NCI-H446 treated with DMSO at 0.1 percent for 48 hours (cell line): ENCODE measurements at regions not wholly inside any gene's neighbourhood (a gene's known extent, or its start where the extent isn't known, plus 50 kb on each side); places are given as distances from the start of the nearest gene placed in this dataset.

Experiments
- DNase-seq: peaks from one replicate; lab custom pipeline; 2025; lab: John Stamatoyannopoulos, UW

DNA sequence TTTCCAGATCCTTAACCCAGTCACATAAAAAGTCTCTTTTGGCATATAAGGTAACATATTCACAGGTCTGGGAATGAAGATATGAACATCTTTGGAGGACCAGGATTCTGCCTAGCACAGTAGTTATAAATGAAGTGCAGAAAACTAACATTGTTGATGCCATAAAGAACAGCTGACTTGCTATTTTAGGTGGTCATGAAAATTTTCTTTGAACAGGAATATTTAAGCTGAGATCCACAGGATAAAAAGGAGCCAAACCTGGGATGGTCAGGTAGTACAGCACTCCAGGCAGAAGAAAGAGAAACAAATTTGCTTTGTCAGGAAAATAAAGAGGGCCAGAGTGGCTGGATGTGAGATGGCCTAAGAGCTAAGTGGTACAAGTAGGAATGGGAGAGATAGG lies 80.0 kb downstream of the CENPW start:
- no peak for DNase-seq

DNA sequence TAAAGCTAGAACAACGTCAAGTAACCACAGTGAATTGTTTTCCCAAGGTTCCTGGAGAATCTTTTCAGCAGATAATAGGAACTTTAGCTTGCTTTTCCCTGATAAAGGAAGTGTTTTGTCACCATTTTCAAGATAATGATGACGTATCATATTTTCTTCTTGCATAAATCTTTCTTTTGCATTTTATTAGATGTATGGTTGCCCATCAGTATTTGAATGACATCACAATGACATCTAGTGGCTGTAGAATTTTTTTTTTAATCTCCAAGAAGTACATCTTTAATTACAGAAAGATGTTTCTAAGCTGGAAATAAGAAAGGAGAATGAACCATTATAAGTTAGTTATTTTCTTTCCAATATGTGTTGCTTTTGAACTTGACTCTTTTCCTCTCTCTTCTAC lies 83.0 kb downstream of the CENPW start:
- no peak for DNase-seq

DNA sequence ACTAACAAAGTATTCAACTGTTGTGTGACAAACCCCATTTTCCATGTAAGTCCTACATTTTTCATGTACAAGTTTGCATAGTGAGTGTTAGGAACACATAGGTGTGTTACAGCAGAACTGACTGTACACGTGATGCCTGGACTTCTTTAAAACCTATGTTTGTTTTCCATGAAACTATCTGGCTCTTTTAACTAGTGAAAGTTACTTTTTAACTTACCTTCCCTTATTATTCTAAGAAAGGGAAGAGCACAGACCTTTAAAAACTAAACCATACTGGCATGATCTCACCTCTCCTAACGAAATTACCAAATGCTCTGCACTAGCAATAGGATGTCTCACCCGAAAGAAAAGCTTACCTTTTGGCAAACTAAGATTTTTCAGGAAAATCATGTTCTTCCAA lies 87.8 kb downstream of the CENPW start:
- DNase-seq: no peak

DNA sequence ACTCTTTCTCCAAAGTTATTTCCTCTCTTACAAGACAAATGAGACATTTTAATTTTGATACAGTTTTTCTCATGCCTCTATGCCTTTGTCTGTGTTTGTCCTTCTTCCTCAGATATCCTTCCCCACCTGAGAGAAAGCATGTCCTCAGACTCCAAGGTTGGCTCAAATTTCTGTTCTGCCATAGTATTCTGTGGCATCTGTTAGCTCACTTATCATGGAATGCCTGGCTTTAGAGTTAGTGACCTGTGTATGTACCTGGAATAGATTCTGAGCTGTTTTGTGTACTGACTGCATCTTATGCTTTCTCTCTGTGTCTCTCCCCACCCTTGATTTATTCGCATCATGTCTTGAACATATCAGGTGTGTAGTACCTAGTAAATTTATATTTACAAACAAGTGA lies 90.0 kb downstream of the CENPW start:
- DNase-seq: no peak

- DNase-seq: no peak
These were observed 92.6 kb downstream of the CENPW start for GRCh38 chr6:126432564-126432963.

DNA sequence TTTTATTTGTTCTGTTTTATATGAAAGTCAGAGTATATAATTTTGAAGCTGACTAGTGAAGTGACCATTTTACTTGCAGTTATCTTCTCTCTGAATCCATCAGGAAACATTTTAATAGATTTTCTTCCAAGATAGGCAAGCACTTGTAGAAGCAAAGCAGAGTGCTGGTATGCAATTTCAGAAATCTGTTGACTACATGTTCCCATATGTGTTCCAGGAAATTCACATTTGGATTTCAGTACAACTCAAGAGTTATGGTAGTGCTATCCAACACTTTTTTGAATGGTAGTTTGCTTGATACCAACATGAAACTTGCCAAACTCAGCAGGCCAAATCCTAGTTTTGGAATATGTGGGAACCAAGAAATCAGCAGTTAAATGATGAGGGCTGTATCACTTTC lies 94.0 kb downstream of the CENPW start:
- no peak for DNase-seq

DNA sequence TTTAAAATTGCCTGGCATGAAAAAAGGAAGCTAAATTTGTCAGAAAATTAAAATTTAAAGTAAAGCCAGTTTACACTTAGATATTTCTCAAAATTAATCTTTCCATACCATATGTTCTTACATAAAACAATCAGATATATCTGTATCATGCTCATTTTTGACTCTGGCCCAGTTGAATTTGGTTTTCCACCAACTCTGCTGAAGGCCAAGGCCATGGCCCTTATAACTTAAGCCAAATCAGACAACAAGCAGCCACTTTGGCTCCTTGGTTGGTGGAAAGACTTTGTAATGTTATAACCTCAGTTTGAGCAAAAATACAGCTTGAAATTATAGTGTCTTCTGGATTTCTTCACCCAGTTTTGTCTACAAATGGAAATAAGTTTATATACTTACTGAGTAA lies 97.3 kb downstream of the CENPW start:
- DNase-seq: no peak

- no peak for DNase-seq
These were observed 99.1 kb downstream of the CENPW start for GRCh38 chr6:126439040-126439439.

DNA sequence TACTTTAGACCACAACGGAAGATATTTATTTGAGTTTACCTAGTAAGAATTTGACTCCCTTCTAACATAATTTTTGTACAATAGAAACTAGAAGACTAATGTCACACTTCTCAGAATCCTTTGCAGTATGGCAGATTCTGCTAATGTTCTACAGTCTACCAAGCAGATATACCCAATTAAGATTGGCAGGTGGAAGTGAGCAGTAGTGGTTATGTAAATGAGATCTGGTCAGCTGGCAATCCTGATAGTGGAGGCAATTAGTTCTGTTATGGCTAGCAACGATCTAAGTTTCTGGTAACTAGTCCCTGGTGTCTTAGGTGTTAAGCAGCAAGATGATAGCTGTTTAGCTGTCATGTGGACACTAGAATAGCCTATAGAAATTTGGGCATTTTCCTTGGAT lies 101.0 kb downstream of the CENPW start:
- no peak for DNase-seq

- DNase-seq: no peak
These were observed 104.9 kb downstream of the CENPW start for GRCh38 chr6:126444659-126445273.

GRCh38 chr6:126446248-126446647 lies 106.3 kb downstream of the CENPW start:
- no peak for DNase-seq

DNA sequence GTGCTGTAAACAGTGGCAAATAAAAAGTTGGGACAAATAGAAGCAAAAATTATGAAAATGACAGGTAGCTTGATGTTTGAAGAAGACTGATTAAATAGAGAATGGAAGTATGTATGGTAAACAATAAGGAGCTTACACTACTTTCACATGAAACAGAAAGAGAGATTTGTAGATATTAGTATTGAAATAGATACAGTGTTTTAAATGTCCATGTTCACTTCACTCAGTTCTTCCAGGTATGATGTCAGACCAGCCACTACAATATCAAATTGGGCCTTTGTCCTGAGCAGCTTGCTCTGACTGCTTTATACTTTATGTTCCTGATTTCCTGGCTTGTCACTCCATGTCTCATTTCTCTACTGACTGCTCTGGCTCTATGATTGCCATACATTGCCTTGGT lies 107.5 kb downstream of the CENPW start:
- no peak for DNase-seq

GRCh38 chr6:126461045-126461444 lies 121.1 kb downstream of the CENPW start:
- DNase-seq: no peak

DNA sequence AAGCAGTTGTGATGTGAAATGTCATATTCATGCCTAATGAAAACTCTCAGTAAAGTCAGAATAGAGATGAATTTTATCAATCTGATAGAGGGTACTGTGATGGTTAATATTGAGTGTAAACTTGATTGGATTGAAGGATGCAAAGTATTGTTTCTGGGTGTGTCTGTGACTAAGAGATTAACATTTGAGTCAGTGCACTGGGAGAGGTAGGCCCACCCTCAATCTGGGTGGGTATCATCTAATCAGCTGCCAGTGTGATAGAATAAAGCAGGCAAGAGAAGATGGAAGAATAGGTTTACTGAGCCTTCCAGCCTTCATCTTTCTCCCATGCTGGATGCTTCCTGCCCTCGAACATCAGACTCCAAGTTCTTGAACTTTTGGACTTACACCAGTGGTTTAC lies 124.3 kb downstream of the CENPW start:
- no peak for DNase-seq

DNA sequence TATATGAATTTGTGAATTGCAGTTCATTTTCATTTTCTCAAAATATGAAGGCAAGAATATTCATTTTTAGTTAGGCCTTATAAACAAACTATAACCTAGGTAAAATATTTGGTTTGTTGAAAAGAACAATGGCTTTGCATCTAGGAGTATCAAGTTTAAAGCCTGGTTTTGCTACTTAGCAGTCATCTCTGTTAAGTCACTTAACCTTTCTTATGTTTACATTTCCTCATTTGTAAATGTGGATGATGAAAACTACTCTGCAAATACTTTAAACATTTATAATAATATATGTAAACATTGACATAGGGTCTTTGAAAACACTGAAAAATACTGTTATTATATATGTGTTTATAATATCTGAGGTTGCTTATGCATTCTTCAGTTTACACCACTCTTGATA lies 135.5 kb downstream of the CENPW start:
- no peak for DNase-seq

GRCh38 chr6:126477678-126478077 lies 137.8 kb downstream of the CENPW start:
- no peak for DNase-seq

GRCh38 chr6:126480268-126480667 lies 140.4 kb downstream of the CENPW start:
- DNase-seq: no peak

DNA sequence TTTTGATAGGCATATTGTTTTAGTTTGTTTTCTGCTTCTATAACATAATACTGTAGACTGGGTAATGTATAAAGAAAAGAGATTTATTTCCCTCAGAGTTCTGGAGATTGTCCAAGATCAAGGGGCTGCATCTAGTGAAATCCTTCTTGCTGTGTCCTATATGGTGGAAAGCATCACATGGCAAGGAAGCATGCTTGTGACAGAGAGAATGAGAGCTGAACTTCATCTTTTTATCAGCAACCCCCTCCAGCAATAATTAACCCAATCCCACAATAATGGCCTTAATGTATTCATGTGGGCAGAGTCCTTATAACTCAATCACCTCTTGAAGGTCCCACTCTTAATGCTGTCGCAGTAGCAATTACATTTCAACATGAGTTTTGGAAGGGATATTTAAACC lies 141.4 kb downstream of the CENPW start:
- no peak for DNase-seq

GRCh38 chr6:126504792-126505191 lies 164.9 kb downstream of the CENPW start:
- DNase-seq: no peak

GRCh38 chr6:126513198-126513597 lies 173.3 kb downstream of the CENPW start:
- DNase-seq: no peak

- DNase-seq: no peak
These were observed 176.5 kb downstream of the CENPW start for GRCh38 chr6:126516411-126516810.

GRCh38 chr6:126524811-126525326 lies 185.0 kb downstream of the CENPW start:
- DNase-seq: no peak

- no peak for DNase-seq
These were observed 186.6 kb downstream of the CENPW start for GRCh38 chr6:126526547-126526946.

GRCh38 chr6:126526996-126527606 lies 187.2 kb downstream of the CENPW start:
- DNase-seq: no peak
